ENCODE measurements at regions not wholly inside any gene's neighbourhood (a gene's known extent, or its start where the extent isn't known, plus 50 kb on each side); places are given as distances from the start of the nearest gene placed in this dataset.
A peak's percentile ranks its signal among the peaks of the same experiment; 100 is the strongest.

DNA sequence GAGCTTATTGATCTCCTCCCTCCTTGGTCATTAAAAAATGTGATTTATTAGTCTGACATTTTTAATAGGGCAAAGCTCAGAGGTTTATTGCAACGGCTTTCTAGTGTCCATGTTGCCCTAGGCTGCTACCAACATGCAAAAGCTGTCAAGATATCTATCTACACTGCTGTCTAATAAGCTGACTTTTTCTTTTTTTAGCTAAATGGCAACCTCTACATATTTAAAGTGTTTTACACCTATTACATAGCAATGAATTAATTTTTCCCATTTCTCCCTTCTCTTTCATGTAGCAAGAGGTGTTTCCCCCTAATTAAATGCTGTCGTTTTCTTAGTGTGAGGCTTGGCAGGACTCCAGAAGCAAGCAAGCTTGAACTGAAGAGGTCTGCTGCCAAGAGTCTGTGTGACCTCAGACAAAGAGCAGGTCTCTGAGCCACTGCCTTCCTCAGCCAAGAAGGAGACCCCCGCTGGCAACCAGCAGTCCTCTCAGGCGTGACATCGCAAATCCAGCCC, 79.4 kb downstream of the GAS1 start:
- no peak for TF ChIP-seq EZH2phosphoT487 (IDR thresholded peaks at IDR 0.05; ENCODE audit: low read depth, severe bottlenecking, unreplicated experiment)
- no peak for TF ChIP-seq EZH2 (IDR thresholded peaks at IDR 0.05; ENCODE audit: borderline replicate concordance)
- TF ChIP-seq, protein P1, sequence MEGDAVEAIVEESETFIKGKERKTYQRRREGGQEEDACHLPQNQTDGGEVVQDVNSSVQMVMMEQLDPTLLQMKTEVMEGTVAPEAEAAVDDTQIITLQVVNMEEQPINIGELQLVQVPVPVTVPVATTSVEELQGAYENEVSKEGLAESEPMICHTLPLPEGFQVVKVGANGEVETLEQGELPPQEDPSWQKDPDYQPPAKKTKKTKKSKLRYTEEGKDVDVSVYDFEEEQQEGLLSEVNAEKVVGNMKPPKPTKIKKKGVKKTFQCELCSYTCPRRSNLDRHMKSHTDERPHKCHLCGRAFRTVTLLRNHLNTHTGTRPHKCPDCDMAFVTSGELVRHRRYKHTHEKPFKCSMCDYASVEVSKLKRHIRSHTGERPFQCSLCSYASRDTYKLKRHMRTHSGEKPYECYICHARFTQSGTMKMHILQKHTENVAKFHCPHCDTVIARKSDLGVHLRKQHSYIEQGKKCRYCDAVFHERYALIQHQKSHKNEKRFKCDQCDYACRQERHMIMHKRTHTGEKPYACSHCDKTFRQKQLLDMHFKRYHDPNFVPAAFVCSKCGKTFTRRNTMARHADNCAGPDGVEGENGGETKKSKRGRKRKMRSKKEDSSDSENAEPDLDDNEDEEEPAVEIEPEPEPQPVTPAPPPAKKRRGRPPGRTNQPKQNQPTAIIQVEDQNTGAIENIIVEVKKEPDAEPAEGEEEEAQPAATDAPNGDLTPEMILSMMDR (IDR thresholded peaks at IDR 0.05; ENCODE audit: poor library complexity), result no peak
- Histone ChIP-seq H3K27ac (no peak overlapping the region), H3K79me2 (no peaks in the 10 kb centered on the region), H3K4me2 (no peak overlapping the region), H3K4me3 (no peak overlapping the region), H3K36me3 (replicated peaks; ENCODE audit: insufficient read depth, low read depth) (no peaks in the 10 kb centered on the region), H3K9me2 (replicated peaks; ENCODE audit: insufficient read depth) (no peaks in the 10 kb centered on the region), H3K4me1 (ENCODE audit: insufficient read depth) (no peaks in the 10 kb centered on the region), H2AFZ (no peak overlapping the region), H3K27me3 (no peaks in the 10 kb centered on the region), H3K9me3 (ENCODE audit: low read depth) (no peaks in the 10 kb centered on the region), H4K20me1 (ENCODE audit: insufficient read depth, poor library complexity, severe bottlenecking) (no peaks in the 10 kb centered on the region)
- 55% methylated on average over 5 of the region's 5 CpGs for WGBS (ENCODE audit: low lambda C conversion rate, missing lambda C conversion rate)
- no peak for DNase-seq (ENCODE audit: low spot score)

DNA sequence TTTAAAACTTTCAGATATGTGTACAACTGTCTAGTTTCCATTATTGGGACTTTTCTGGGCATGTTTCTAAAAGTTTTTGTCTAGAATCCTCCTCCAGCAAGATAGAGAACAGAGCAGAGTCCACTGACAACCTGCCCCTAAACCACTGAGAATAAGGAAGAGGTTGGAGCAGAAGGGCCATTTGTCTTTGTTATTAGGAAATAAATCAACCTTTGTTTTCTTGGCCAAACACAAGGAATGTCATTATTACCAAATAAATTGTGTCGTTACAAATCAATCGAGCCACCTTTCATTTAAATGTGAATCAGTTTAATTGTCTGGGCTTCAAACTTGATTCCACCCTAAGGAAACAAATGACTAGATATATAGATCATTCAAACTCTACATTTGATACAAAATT, 81.4 kb downstream of the GAS1 start:
- no peaks in the 10 kb centered on the region for H3K9me2 ChIP-seq (replicated peaks; ENCODE audit: insufficient read depth)
- no peak overlapping the region for H2AFZ ChIP-seq
- H3K27me3 ChIP-seq, result no peaks in the 10 kb centered on the region
- H3K9me3 ChIP-seq (ENCODE audit: low read depth), result no peaks in the 10 kb centered on the region
- H3K4me2 ChIP-seq, result no peak overlapping the region
- no peaks in the 10 kb centered on the region for H4K20me1 ChIP-seq (ENCODE audit: insufficient read depth, poor library complexity, severe bottlenecking)
- no peak overlapping the region for H3K4me3 ChIP-seq
- no peaks in the 10 kb centered on the region for H3K4me1 ChIP-seq (ENCODE audit: insufficient read depth)
- no peaks in the 10 kb centered on the region for H3K79me2 ChIP-seq
- no peak for TF ChIP-seq EZH2phosphoT487 (IDR thresholded peaks at IDR 0.05; ENCODE audit: low read depth, severe bottlenecking, unreplicated experiment)
- TF ChIP-seq, protein P1 (IDR thresholded peaks at IDR 0.05; ENCODE audit: poor library complexity), result no peak
- TF ChIP-seq EZH2 (IDR thresholded peaks at IDR 0.05; ENCODE audit: borderline replicate concordance), result no peak
- H3K27ac ChIP-seq, result no peak overlapping the region
- 78% methylated on average over 2 of the region's 2 CpGs for WGBS (ENCODE audit: low lambda C conversion rate, missing lambda C conversion rate)
- no peaks in the 10 kb centered on the region for H3K36me3 ChIP-seq (replicated peaks; ENCODE audit: insufficient read depth, low read depth)
- no peak for DNase-seq (ENCODE audit: low spot score)

DNA sequence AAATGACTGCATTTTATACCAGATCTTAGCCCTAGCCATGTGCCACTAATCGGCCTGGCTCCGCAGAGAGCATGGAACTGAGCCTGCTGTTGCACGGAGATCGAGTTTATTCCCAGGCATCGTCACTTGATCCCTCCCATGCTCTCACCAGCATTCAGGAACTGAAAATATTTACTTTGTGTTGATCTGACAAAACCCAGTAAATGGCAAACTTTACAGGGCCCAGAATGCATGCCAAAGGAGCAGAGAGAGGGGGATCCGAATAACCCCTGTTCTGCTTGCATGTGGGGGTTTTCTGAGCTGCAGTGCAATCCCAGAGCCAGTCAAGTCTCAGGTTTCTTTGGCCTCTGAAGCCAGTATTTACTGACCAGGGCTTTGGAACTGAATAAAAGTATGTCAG, 87.3 kb downstream of the GAS1 start:
- no peaks in the 10 kb centered on the region for H3K9me2 ChIP-seq (replicated peaks; ENCODE audit: insufficient read depth)
- 49% methylated on average over 6 of the region's 6 CpGs for WGBS (ENCODE audit: low lambda C conversion rate, missing lambda C conversion rate)
- H2AFZ ChIP-seq, result no peak overlapping the region
- no peak overlapping the region for H3K27ac ChIP-seq
- no peaks in the 10 kb centered on the region for H3K79me2 ChIP-seq
- H3K4me1 ChIP-seq (ENCODE audit: insufficient read depth), result no peaks in the 10 kb centered on the region
- no peak overlapping the region for H3K4me3 ChIP-seq
- TF ChIP-seq EZH2phosphoT487 (IDR thresholded peaks at IDR 0.05; ENCODE audit: low read depth, severe bottlenecking, unreplicated experiment), result no peak
- TF ChIP-seq, protein P1 (IDR thresholded peaks at IDR 0.05; ENCODE audit: poor library complexity), result no peak
- no peak for TF ChIP-seq EZH2 (IDR thresholded peaks at IDR 0.05; ENCODE audit: borderline replicate concordance)
- no peak overlapping the region for H3K4me2 ChIP-seq
- H3K36me3 ChIP-seq (replicated peaks; ENCODE audit: insufficient read depth, low read depth), result no peaks in the 10 kb centered on the region
- no peaks in the 10 kb centered on the region for H3K9me3 ChIP-seq (ENCODE audit: low read depth)
- peak; percentile 11 for DNase-seq (ENCODE audit: low spot score)
- H3K27me3 ChIP-seq, result no peaks in the 10 kb centered on the region
- no peaks in the 10 kb centered on the region for H4K20me1 ChIP-seq (ENCODE audit: insufficient read depth, poor library complexity, severe bottlenecking)

DNA sequence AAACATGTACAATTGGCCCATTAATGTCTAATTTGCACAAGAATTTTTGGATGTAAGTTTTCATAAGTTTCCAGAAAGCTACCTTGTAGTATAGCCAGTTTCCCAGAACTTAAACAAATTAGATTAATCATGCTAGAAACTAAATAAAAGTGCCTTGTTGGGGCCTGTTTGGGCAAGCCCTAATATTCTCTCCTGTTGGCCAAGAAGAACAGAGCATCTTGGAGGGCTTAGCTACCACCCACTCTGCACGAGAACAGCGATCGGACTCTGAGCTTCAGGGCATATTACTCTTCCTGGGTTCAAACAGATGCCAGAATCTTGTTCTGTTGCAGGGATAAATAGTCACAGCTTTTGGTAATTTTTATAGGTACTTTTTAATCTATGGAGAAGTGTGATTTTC, 88.2 kb downstream of the GAS1 start:
- DNase-seq (ENCODE audit: low spot score), result no peak
- Histone ChIP-seq H3K4me2 (no peak overlapping the region), H3K79me2 (no peaks in the 10 kb centered on the region), H3K9me3 (ENCODE audit: low read depth) (no peaks in the 10 kb centered on the region), H3K27ac (no peak overlapping the region), H3K36me3 (replicated peaks; ENCODE audit: insufficient read depth, low read depth) (no peaks in the 10 kb centered on the region), H3K4me3 (no peak overlapping the region), H2AFZ (no peak overlapping the region), H3K27me3 (no peaks in the 10 kb centered on the region), H4K20me1 (ENCODE audit: insufficient read depth, poor library complexity, severe bottlenecking) (no peaks in the 10 kb centered on the region), H3K9me2 (replicated peaks; ENCODE audit: insufficient read depth) (no peaks in the 10 kb centered on the region), H3K4me1 (ENCODE audit: insufficient read depth) (no peaks in the 10 kb centered on the region)
- WGBS (ENCODE audit: low lambda C conversion rate, missing lambda C conversion rate), result 78% methylated on average over 3 of the region's 3 CpGs
- no peak for TF ChIP-seq EZH2 (IDR thresholded peaks at IDR 0.05; ENCODE audit: borderline replicate concordance)
- TF ChIP-seq, protein P1 (IDR thresholded peaks at IDR 0.05; ENCODE audit: poor library complexity), result no peak
- TF ChIP-seq EZH2phosphoT487 (IDR thresholded peaks at IDR 0.05; ENCODE audit: low read depth, severe bottlenecking, unreplicated experiment), result no peak

Data from hepatocyte (in vitro differentiated cells).